AG10803 (cell line): ENCODE measurements at regions not wholly inside any gene's neighbourhood (a gene's known extent, or its start where the extent isn't known, plus 50 kb on each side); places are given as distances from the start of the nearest gene placed in this dataset.

Experiments
- DNase-seq: peaks from one replicate; pipeline ENCODE4 v3.0.0; 2010; ENCODE audit warnings: low read depth
- H3K4me3 ChIP-seq: 2 replicates; pipeline ENCODE4 v1.5.1; 2011; ENCODE audit warnings: mild to moderate bottlenecking, low read length, control low read depth
- TF ChIP-seq, protein P1 (sequence below): conservative IDR thresholded peaks from 2 replicates; pipeline ENCODE4 v1.5.1; 2011; ENCODE audit warnings: mild to moderate bottlenecking, low read length, control low read depth, inconsistent platforms

DNA sequence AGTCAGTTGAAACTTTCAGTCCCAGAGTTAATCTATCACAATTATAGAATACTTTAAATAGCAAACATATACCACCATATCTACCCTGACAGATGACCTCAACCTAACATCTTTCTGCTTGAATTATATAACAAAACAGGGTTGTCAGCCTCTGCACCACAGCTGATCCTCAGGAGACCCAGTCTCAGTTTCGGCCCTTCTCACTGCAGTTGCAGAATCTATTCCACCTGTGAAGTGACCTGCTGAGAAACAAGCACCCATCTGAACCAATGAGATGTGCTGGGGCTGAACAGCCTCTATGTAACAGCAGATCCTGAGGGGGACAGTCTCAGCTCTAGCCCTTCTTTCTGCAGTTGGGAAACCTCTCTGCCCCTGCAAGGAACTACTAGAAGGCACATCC, 567.6 kb downstream of the KCNJ3 start:
- no peak overlapping the region for H3K4me3 ChIP-seq

GRCh38 chr2:155256803-155257202, 558.3 kb downstream of the KCNJ3 start:
- no peak for DNase-seq
- TF ChIP-seq, protein P1, sequence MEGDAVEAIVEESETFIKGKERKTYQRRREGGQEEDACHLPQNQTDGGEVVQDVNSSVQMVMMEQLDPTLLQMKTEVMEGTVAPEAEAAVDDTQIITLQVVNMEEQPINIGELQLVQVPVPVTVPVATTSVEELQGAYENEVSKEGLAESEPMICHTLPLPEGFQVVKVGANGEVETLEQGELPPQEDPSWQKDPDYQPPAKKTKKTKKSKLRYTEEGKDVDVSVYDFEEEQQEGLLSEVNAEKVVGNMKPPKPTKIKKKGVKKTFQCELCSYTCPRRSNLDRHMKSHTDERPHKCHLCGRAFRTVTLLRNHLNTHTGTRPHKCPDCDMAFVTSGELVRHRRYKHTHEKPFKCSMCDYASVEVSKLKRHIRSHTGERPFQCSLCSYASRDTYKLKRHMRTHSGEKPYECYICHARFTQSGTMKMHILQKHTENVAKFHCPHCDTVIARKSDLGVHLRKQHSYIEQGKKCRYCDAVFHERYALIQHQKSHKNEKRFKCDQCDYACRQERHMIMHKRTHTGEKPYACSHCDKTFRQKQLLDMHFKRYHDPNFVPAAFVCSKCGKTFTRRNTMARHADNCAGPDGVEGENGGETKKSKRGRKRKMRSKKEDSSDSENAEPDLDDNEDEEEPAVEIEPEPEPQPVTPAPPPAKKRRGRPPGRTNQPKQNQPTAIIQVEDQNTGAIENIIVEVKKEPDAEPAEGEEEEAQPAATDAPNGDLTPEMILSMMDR, result no peak
- H3K4me3 ChIP-seq, result no peak overlapping the region

More for the DNA sequence above, 567.6 kb downstream of the KCNJ3 start:
- TF ChIP-seq, protein P1, result no peak
- DNase-seq, result no peak

- TF ChIP-seq, protein P1, result no peak
- DNase-seq, result no peak
- H3K4me3 ChIP-seq, result no peak overlapping the region
Measured at GRCh38 chr2:155250800-155251199, 552.3 kb downstream of the KCNJ3 start.

DNA sequence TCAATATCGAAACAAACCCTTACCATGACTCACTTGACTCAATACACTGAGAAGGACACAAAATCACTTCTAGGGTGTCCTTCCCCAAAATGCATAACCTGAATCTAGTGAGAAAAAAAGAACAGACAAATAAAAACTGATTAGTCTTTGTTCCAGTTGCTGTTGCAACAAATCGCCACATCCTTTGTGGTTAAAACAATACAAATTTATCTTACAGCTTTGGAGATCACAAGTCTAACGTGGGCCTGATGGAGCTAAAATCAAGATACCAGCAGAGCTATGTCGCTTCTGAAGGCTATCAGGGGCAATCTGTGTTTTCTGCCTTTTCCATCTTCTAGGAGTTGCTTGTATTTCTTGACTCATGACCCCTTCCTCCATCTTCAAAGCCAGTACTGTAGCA, 541.7 kb downstream of the KCNJ3 start:
- no peak overlapping the region for H3K4me3 ChIP-seq
- TF ChIP-seq, protein P1, result no peak
- DNase-seq, result no peak

DNA sequence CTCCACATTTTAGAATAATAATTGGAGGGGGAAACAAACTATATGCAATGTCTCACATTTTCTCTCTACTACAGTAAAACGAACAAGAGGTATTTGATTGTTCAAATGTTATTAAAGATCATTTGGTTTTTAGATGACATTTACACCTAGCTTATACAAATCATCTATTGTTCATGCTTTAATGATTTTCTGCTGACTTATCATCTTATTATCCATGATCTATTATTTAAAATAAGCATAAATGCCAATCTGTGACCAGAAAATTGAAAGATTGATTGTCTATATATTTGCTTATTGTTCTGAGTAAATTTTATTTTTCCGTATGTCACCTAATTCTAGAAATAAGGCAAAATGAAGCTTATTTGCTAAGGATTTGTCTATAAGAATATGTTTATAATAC, 537.2 kb downstream of the KCNJ3 start:
- TF ChIP-seq, protein P1, result no peak
- no peak overlapping the region for H3K4me3 ChIP-seq
- DNase-seq, result no peak

- DNase-seq, result no peak
- TF ChIP-seq, protein P1, result no peak
- no peak overlapping the region for H3K4me3 ChIP-seq
Measured at GRCh38 chr2:155223781-155224406, 525.4 kb downstream of the KCNJ3 start.

DNA sequence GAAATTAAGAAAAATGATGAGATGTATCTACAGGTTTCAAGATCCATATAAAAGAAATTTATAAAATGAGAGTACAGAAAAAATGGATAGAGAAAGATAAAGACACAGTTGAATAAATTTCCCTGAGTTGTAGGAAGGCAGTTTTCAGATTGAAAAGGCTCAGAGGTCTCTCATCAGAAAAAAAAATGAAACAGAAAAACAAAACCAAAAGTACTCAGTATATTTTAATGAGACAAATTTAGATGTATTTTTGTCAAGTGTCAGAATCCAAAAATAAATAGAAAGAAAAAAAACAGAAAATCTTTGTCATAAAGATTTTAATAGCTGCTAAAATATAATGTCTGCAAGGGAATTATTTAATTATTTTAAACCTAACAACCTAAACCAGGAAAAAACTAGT, 520.5 kb downstream of the KCNJ3 start:
- TF ChIP-seq, protein P1, result no peak
- DNase-seq, result no peak

More for the DNA sequence above, 520.5 kb downstream of the KCNJ3 start:
- H3K4me3 ChIP-seq, result no peak overlapping the region
